GM12878 (cell line): ENCODE measurements at regions not wholly inside any gene's neighbourhood (a gene's known extent, or its start where the extent isn't known, plus 50 kb on each side); places are given as distances from the start of the nearest gene placed in this dataset.

Source experiments
- ATAC-seq: fragments of 200-7000 bp; cut with Tn5 transposase; 3 replicates; pipeline ENCODE4 v1.9.1; 2020; ENCODE audit warnings: mild to moderate bottlenecking, moderate library complexity
- BruUV-seq: library from RNA; stranded (reverse); fragments of 400-500 nt; replicated peaks from 2 replicates; lab custom pipeline; 2021; lab: Mats Ljungman, UMichigan
- CTCF ChIA-PET: fragments of 300-600 bp; sonication (Branson Sonifier 250); formaldehyde crosslinking; extraction: SDS; loops from one replicate; lab custom pipeline; 2021; ENCODE audit warnings: inconsistent platforms; lab: Yijun Ruan, JAX
- POLR2A ChIA-PET: fragments of 350-600 bp; formaldehyde crosslinking; extraction: SDS; loops from one replicate; lab custom pipeline; 2021; ENCODE audit warnings: inconsistent platforms; lab: Charles Lee
- RAD21 ChIA-PET: fragments of 300-600 bp; sonication (Branson Sonifier 250); formaldehyde crosslinking; loops from one replicate; lab custom pipeline; 2023; ENCODE audit warnings: antibody characterized with exemption; ENCODE audit not compliant: unreplicated experiment; lab: Charles Lee
- SMC1A ChIA-PET: fragments of 300-600 bp; sonication (Branson Sonifier 250); formaldehyde crosslinking; loops from one replicate; lab custom pipeline; 2023; ENCODE audit not compliant: unreplicated experiment, uncharacterized antibody; lab: Charles Lee
- DNase-seq: peaks from one replicate; pipeline ENCODE4 v3.0.0-alpha.2; 2011; ENCODE audit warnings: low read depth, low spot score
- FAIRE-seq: peaks from 3 replicates; lab custom pipeline; 2011; peaks lifted over from hg19 to GRCh38; lab: Jason Lieb, UNC
- H2AFZ ChIP-seq: 2 replicates; pipeline ENCODE4 v1.6.0; 2011; ENCODE audit warnings: low read depth, low read length, control low read depth; ENCODE audit not compliant: control insufficient read depth
- H3K27ac ChIP-seq: 2 replicates; pipeline ENCODE4 v1.5.1; 2011; ENCODE audit warnings: control low read depth; ENCODE audit not compliant: control insufficient read depth, insufficient read depth
- H3K27me3 ChIP-seq, 2 experiments: replicated peaks in 1 of 2; 2 replicates each; pipeline versions ENCODE4 v1.6.0 to v1.6.1; 2011; ENCODE audit warnings: low read length in 1 of 2; ENCODE audit not compliant: control insufficient read depth in 2 of 2, insufficient read depth in 2 of 2
- H3K36me3 ChIP-seq, 2 experiments: 2 replicates each; pipeline ENCODE4 v1.5.1; 2011; ENCODE audit warnings: low read length in 1 of 2; ENCODE audit not compliant: control insufficient read depth in 2 of 2, insufficient read depth in 2 of 2
- H3K4me1 ChIP-seq: 2 replicates; pipeline ENCODE4 v1.6.1; 2011; ENCODE audit warnings: mild to moderate bottlenecking, low read length, moderate library complexity, mixed read lengths; ENCODE audit not compliant: control insufficient read depth, insufficient read depth
- H3K4me2 ChIP-seq: 2 replicates; pipeline ENCODE4 v1.6.0; 2011; ENCODE audit warnings: control low read depth; ENCODE audit not compliant: control insufficient read depth, insufficient read depth
- H3K4me3 ChIP-seq: fragments of 200-600 bp; sonication (generic); 2 replicates; pipeline ENCODE4 v1.5.1; 2016
- H3K79me2 ChIP-seq: 2 replicates; pipeline ENCODE4 v1.6.0; 2011; ENCODE audit warnings: low read length; ENCODE audit not compliant: control insufficient read depth, insufficient read depth
- H3K9ac ChIP-seq: 2 replicates; pipeline ENCODE4 v1.8.0; 2011; ENCODE audit warnings: low read length, control low read depth, mixed read lengths; ENCODE audit not compliant: control insufficient read depth, insufficient read depth
- H3K9me3 ChIP-seq: replicated peaks from 3 replicates; pipeline ENCODE4 v1.5.1; 2011; ENCODE audit warnings: mild to moderate bottlenecking, low read length; ENCODE audit not compliant: control insufficient read depth, insufficient read depth
- H4K20me1 ChIP-seq: 2 replicates; pipeline ENCODE4 v1.6.0; 2011; ENCODE audit not compliant: control insufficient read depth, insufficient read depth
- HDAC6 ChIP-seq: fragments of 200-600 bp; sonication (generic); IDR thresholded peaks from one replicate; pipeline ENCODE4 v1.8.0; 2017; ENCODE audit warnings: antibody characterized with exemption; ENCODE audit not compliant: unreplicated experiment
- JUND ChIP-seq: IDR thresholded peaks from 2 replicates; pipeline ENCODE4 v1.6.1; 2012; ENCODE audit warnings: low read depth, mild to moderate bottlenecking, low read length, improper control_type of control experiment, moderate library complexity
- MYC ChIP-seq: IDR thresholded peaks from 2 replicates; pipeline ENCODE4 v1.6.1; 2011; ENCODE audit warnings: mild to moderate bottlenecking, low read length, moderate library complexity, inconsistent platforms; ENCODE audit not compliant: insufficient read depth, insufficient replicate concordance, insufficient read length, severe bottlenecking
- NFYB ChIP-seq: IDR thresholded peaks from 2 replicates; pipeline ENCODE4 v1.6.1; 2011; ENCODE audit warnings: low read depth, mild to moderate bottlenecking, low read length, improper control_type of control experiment, moderate library complexity; ENCODE audit not compliant: insufficient read depth
- PAX5 ChIP-seq: IDR thresholded peaks from 2 replicates; pipeline ENCODE4 v1.6.1; 2011; ENCODE audit warnings: low read depth, low read length, borderline replicate concordance
- SMAD5 ChIP-seq: IDR thresholded peaks from 2 replicates; pipeline ENCODE4 v1.6.1; 2016; ENCODE audit warnings: antibody characterized with exemption, low read depth
- SPI1 ChIP-seq: IDR thresholded peaks from 2 replicates; pipeline ENCODE4 v1.6.1; 2011; ENCODE audit warnings: low read depth, mild to moderate bottlenecking, low read length, moderate library complexity, borderline replicate concordance; ENCODE audit not compliant: insufficient read depth
- SUPT20H ChIP-seq: IDR thresholded peaks from 2 replicates; pipeline ENCODE4 v1.6.1; 2011; ENCODE audit warnings: low read depth, mild to moderate bottlenecking, low read length, moderate library complexity, borderline replicate concordance; ENCODE audit not compliant: control insufficient read depth
- ZBTB33 ChIP-seq: fragments of 450-650 bp; IDR thresholded peaks from 2 replicates; pipeline ENCODE4 v1.6.1; 2017; ENCODE audit warnings: mild to moderate bottlenecking
- WGBS: methylation state at CpG from one replicate; pipeline ENCODE4 v1.1.6; 2016; ENCODE audit warnings: low lambda C conversion rate; ENCODE audit not compliant: insufficient replicate concordance, insufficient coverage; ENCODE audit errors: missing lambda C conversion rate; 5-methylcytosine and 5-hydroxymethylcytosine counted together
- in situ Hi-C: fragments of 300-500 bp; cut with MboI; formaldehyde crosslinking; loops from 9 replicates; pipeline ENCODE4 v1.14.3; 2018; ENCODE audit warnings: mixed read lengths
- intact Hi-C: fragments of 100-400 bp; cut with micrococcal nuclease; formaldehyde crosslinking; loops from one replicate; pipeline ENCODE4 v1.14.2; 2022; ENCODE audit not compliant: unreplicated experiment
- TF ChIP-seq, protein P1 (sequence below): fragments of 150-350 bp; IDR thresholded peaks from 2 replicates; pipeline ENCODE4 v1.6.1; 2016; ENCODE audit warnings: low read depth, low read length
- TF ChIP-seq, protein P2 (sequence below): fragments of 450-650 bp; IDR thresholded peaks from 2 replicates; pipeline ENCODE4 v1.6.1; 2016; ENCODE audit warnings: mild to moderate bottlenecking

DNA sequence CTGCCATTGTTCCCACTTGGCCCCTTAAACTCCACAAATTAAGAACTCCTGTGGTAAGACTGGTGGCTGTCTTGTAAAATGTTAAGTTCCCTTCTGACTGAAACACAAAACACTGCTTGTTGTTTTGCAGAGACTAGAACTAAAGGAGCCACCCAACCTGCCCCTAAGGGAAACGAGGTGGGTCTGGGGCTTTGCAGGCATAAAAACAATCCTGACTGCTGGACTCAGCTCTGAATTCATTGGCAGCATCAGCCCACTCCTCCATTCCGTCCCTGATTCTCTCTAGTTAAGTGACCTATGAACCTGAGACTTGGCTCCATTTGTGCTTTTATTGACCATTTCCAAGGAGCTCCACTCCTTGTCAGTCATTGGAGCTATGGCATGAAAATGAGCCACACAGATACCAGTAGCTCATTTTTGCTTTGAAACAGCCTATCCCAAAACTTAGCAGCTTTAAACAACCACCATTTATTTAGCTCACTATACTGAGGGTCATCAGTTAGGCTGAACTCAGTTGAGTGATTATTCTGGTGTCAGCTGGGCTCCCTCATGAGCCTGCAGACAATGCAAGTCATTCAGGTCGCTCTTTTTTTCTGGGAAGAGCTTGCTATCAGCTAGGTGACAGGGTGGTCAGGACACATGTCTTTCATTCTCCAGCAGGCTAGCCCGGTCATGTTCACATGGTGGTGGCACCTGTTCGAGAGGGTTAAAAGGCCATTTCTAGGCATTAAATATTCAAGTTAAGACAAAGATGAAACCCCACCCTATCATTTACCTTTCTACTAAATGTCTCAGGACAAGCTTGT lies 175.1 kb upstream of the CTNNB1 start (continued):
- TF ChIP-seq, protein P1, sequence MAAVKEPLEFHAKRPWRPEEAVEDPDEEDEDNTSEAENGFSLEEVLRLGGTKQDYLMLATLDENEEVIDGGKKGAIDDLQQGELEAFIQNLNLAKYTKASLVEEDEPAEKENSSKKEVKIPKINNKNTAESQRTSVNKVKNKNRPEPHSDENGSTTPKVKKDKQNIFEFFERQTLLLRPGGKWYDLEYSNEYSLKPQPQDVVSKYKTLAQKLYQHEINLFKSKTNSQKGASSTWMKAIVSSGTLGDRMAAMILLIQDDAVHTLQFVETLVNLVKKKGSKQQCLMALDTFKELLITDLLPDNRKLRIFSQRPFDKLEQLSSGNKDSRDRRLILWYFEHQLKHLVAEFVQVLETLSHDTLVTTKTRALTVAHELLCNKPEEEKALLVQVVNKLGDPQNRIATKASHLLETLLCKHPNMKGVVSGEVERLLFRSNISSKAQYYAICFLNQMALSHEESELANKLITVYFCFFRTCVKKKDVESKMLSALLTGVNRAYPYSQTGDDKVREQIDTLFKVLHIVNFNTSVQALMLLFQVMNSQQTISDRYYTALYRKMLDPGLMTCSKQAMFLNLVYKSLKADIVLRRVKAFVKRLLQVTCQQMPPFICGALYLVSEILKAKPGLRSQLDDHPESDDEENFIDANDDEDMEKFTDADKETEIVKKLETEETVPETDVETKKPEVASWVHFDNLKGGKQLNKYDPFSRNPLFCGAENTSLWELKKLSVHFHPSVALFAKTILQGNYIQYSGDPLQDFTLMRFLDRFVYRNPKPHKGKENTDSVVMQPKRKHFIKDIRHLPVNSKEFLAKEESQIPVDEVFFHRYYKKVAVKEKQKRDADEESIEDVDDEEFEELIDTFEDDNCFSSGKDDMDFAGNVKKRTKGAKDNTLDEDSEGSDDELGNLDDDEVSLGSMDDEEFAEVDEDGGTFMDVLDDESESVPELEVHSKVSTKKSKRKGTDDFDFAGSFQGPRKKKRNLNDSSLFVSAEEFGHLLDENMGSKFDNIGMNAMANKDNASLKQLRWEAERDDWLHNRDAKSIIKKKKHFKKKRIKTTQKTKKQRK: no peak
- TF ChIP-seq SPI1 (no peak), HDAC6 (no peak), SUPT20H (no peak), MYC (no peak), JUND (no peak)

DNA sequence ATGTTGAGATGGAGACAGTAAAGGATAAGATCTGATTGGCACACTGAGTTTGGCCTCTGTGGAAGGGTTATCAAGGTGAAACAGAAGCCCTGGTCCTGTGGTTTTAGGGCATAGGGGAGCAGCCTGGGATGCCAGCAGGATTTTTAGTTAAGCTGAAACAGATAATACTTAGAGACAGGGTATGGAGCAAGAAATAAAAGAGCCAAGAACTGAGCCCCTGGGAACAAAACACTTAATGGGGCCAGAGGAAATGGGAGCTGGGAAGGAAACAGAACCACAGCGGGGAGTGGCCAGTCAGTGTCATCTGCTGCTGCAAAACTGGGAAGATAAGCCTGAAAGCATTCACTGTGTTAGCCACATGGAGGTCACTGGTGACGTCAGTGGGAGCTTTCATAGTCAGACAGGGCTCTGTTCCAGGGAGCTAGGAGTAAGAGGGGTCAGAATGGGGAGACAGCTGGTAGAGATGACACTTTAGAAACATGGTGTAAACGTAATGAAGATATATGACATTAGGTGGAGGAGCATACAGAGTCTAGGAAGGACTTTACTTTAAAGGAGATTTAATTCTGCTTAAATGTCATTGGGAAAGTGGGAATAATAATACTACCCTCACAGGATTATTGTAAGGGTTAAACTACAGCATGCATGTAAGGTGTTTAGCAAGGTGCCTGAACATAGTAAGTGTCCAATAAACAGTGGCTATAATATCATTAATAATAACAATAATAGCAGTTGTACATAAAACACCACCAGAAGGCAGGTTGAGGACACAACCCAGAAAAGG lies 172.7 kb upstream of the CTNNB1 start:
- H2AFZ ChIP-seq: no peak overlapping the region
- no peaks in the 10 kb centered on the region for H3K36me3 ChIP-seq
- H3K27me3 ChIP-seq: no peaks in the 10 kb centered on the region
- no peaks in the 10 kb centered on the region for H3K4me1 ChIP-seq
- ChIA-PET RAD21 (no interaction called here), SMC1A (no interaction called here), POLR2A (no interaction called here), CTCF (no interaction called here)
- no peaks in the 10 kb centered on the region for H4K20me1 ChIP-seq
- no peak overlapping the region for H3K4me2 ChIP-seq
- intact Hi-C loops (no loop called here), in situ Hi-C loops (no loop called here)
- BruUV-seq: no TSS peak
- 0% methylated on average over 3 of the region's 3 CpGs for WGBS
- peak; percentile 40; the same call in 2 of the 3 replicates for ATAC-seq
- no peak overlapping the region for H3K4me3 ChIP-seq
- no peak overlapping the region for H3K27ac ChIP-seq
- DNase-seq: no peak
- H3K79me2 ChIP-seq: no peaks in the 10 kb centered on the region
- no peak overlapping the region for H3K9ac ChIP-seq
- H3K9me3 ChIP-seq: no peaks in the 10 kb centered on the region
- FAIRE-seq: no peak
- TF ChIP-seq, protein P2, sequence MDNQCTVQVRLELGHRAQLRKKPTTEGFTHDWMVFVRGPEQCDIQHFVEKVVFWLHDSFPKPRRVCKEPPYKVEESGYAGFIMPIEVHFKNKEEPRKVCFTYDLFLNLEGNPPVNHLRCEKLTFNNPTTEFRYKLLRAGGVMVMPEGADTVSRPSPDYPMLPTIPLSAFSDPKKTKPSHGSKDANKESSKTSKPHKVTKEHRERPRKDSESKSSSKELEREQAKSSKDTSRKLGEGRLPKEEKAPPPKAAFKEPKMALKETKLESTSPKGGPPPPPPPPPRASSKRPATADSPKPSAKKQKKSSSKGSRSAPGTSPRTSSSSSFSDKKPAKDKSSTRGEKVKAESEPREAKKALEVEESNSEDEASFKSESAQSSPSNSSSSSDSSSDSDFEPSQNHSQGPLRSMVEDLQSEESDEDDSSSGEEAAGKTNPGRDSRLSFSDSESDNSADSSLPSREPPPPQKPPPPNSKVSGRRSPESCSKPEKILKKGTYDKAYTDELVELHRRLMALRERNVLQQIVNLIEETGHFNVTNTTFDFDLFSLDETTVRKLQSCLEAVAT: no peak
- TF ChIP-seq SMAD5: no peak
- TF ChIP-seq PAX5: no peak
- TF ChIP-seq NFYB: no peak
- TF ChIP-seq ZBTB33: no peak
